ENCODE measurements at regions not wholly inside any gene's neighbourhood (a gene's known extent, or its start where the extent isn't known, plus 50 kb on each side); places are given as distances from the start of the nearest gene placed in this dataset.
"Not testable (repeated sequence)": the region's sequence is repeated elsewhere in the genome, so short reads cannot be mapped to it uniquely, and the experiment has no call there.

GRCh38 chr5:1731091-1731639, 68.5 kb downstream of the MRPL36 start:
- no peak for DNase-seq

GRCh38 chr5:1730487-1730847, 69.2 kb downstream of the MRPL36 start:
- no peak for DNase-seq

GRCh38 chr5:1729641-1730486, 69.8 kb downstream of the MRPL36 start:
- no peak for DNase-seq

- DNase-seq, result no peak
These were observed 70.8 kb downstream of the MRPL36 start for GRCh38 chr5:1728846-1729245.

- no peak for DNase-seq
These were observed 72.1 kb downstream of the MRPL36 start for GRCh38 chr5:1727571-1727970.

- DNase-seq, result no peak
These were observed 72.7 kb downstream of the MRPL36 start for GRCh38 chr5:1726956-1727355.

GRCh38 chr5:1726469-1726865, 73.2 kb downstream of the MRPL36 start:
- no peak for DNase-seq

GRCh38 chr5:1725641-1726468, 73.8 kb downstream of the MRPL36 start:
- no peak for DNase-seq

GRCh38 chr5:1724822-1725602, 74.6 kb downstream of the MRPL36 start:
- peak; percentile 7 for DNase-seq

GRCh38 chr5:1723957-1724821, 75.4 kb downstream of the MRPL36 start:
- no peak for DNase-seq

GRCh38 chr5:1723476-1723875, 76.2 kb downstream of the MRPL36 start:
- no peak for DNase-seq

- no peak for DNase-seq
These were observed 76.8 kb downstream of the MRPL36 start for GRCh38 chr5:1722877-1723276.

GRCh38 chr5:1720396-1721110, 79.1 kb downstream of the MRPL36 start:
- DNase-seq, result no peak

GRCh38 chr5:1719860-1720259, 79.8 kb downstream of the MRPL36 start:
- no peak for DNase-seq

GRCh38 chr5:1718669-1719068, 81.0 kb downstream of the MRPL36 start:
- no peak for DNase-seq

GRCh38 chr5:1710091-1710490, 89.5 kb downstream of the MRPL36 start:
- not testable (repeated sequence) for DNase-seq

GRCh38 chr5:1709171-1709803, 90.3 kb downstream of the MRPL36 start:
- DNase-seq, result no peak

GRCh38 chr5:1708592-1709141, 91.0 kb downstream of the MRPL36 start:
- no peak for DNase-seq

GRCh38 chr5:1707467-1707866, 92.2 kb downstream of the MRPL36 start:
- no peak for DNase-seq

- no peak for DNase-seq
These were observed 93.2 kb downstream of the MRPL36 start for GRCh38 chr5:1706428-1706827.
